G401 (cell line): ENCODE measurements at regions not wholly inside any gene's neighbourhood (a gene's known extent, or its start where the extent isn't known, plus 50 kb on each side); places are given as distances from the start of the nearest gene placed in this dataset.

Source experiments
- DNase-seq: peaks from one replicate; pipeline ENCODE4 v3.0.0-alpha.2; 2015; ENCODE audit warnings: low spot score
- in situ Hi-C: cut with HindIII; loops from 2 replicates; pipeline ENCODE4 v1.10.0; 2016; ENCODE audit warnings: low sequenced_read_pairs, mixed read lengths

GRCh38 chr2:116645155-116645554 is 1169.3 kb upstream of the DDX18 start:
- no peak for DNase-seq
- in situ Hi-C loops: no loop called here

DNA sequence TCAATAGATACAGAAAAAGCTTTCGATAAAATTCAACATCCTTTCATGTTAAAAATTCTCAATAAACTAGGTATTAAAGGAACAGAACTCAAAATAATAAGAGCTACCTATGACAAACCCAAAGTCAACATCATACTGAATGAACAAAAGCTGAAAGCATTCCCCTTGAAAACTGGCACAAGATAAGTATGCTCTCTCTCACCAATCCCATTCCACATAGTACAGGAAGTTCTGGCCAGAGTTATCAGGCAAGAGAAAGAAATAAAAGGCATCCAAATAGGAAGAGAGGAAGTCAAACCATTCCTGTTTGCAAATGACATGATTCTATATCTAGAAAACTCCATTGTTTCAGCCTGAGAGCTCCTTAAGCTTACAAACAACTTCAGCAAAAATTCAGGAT is 1145.8 kb upstream of the DDX18 start:
- in situ Hi-C loops: no loop called here
- DNase-seq: no peak

GRCh38 chr2:116669782-116670181 is 1144.7 kb upstream of the DDX18 start:
- in situ Hi-C loops: no loop called here

DNA sequence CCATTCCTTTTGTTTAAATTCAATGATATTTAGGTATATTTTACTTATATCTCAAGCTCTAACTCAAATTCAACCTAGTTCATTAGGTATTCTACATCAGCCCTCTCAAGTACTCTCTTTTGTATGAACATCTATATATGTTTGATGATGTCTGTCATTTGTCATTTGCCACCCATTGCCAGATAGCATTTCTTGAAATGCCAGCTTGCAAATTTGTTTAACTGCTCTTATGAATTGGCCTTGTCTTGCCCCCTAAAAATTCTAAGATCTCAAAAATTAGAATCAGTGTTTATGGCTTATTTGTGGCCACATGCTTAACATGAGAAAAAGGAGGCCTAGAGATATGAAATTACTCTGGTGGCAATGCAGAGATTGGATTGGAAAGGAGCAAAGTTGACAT is 1140.3 kb upstream of the DDX18 start:
- no peak for DNase-seq
- in situ Hi-C loops: no loop called here

More at GRCh38 chr2:116669782-116670181, 1144.7 kb upstream of the DDX18 start:
- DNase-seq: no peak

GRCh38 chr2:116676776-116677175 is 1137.7 kb upstream of the DDX18 start:
- in situ Hi-C loops: no loop called here

DNA sequence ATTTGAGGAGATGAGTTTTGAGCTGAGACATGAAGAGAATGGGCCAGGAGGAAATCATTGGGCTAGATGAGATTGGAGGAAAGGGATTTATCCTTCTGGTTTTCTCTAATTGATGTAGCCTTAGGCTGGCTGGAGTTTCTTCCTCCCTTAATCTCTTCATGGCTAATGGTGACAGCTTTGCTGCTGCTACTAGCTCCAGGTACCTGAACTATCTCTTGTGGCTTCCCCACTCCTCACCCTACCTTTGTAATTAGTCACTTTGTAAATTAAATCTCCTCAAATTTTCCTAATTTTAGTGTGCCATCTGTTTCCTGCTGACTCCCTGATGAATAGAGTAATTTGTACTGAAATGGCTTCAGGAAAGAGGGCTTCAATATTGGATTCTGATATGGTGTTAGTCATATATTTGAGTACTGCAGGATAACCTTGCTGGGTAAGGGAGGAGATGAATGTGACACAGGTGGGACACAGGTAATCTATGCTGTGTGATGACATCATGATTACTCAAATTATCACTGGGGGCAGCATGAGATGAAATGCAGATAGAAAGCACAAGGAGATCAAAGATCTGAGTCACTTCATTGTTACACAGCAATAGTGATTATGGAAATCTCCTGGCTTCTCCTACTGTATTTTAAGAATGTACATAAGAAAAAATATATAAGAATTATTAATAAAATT is 1134.1 kb upstream of the DDX18 start:
- in situ Hi-C loops: no loop called here

More at GRCh38 chr2:116676776-116677175, 1137.7 kb upstream of the DDX18 start:
- DNase-seq: no peak

DNA sequence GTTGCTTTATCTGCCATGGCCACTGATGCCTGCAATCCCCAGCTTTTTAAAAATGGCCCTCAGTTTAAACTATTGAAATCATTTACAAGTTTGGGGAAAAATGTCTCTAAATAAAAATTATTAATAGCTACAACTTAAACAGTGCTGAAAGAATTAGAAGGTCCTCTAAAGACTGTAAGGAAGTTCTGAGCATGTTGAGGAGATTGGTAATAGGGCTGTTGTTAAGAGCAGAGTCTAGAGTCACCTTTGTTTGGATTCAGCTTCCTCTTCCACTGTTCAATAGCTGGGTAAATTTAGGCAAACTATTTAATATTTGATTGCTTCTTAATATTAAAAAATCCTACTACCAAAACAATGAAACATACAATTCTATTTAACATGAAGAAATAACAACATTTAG is 1127.1 kb upstream of the DDX18 start:
- DNase-seq: no peak
- in situ Hi-C loops: no loop called here

More for the DNA sequence above, 1134.1 kb upstream of the DDX18 start:
- DNase-seq: no peak

- no peak for DNase-seq
- in situ Hi-C loops: no loop called here
Measured at GRCh38 chr2:116692988-116693387, 1121.5 kb upstream of the DDX18 start.

DNA sequence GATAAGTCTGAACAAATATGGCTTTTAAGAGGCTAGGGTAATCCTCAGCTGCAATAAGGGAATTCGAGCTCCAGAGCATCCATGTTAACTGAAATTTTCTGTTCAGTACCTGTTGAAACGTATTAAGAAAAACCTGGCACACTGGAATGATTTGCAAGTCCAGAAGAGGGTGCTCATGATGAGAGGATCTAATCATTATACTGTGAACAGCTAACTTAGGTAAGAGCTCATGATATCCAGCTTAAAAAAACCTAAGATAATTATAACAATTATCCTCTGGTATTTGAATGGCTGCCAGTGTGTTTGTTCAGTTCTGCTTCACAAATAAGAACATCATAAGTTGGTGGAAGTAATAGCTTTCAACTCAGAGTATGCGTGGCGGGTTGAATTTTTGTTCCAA is 1118.3 kb upstream of the DDX18 start:
- in situ Hi-C loops: no loop called here

GRCh38 chr2:116696903-116697302 is 1117.6 kb upstream of the DDX18 start:
- no peak for DNase-seq
- in situ Hi-C loops: no loop called here

More for the DNA sequence above, 1118.3 kb upstream of the DDX18 start:
- no peak for DNase-seq

DNA sequence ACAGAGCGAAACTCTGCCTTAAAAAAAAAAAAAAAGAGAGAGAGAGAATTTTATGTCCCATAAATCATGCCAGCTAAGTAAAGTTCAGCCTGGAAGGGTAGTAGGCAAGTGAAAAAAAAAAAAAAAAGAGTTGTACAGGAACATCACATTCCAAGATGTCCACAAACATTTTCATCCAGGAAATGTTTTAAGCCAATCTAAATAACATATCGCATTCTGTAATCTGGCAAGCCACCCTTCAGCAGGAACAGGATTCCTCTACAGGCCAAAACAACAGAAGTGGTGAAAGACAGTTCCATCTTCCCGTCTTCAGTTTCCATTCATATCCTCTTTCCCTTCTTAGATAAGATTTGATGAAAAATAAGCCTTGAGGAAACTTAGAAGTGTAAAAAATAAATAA is 1108.1 kb upstream of the DDX18 start:
- in situ Hi-C loops: no loop called here
- no peak for DNase-seq

- no peak for DNase-seq
- in situ Hi-C loops: no loop called here
Measured at GRCh38 chr2:116716038-116716437, 1098.5 kb upstream of the DDX18 start.

GRCh38 chr2:116716444-116716843 is 1098.0 kb upstream of the DDX18 start:
- DNase-seq: no peak
- in situ Hi-C loops: no loop called here

DNA sequence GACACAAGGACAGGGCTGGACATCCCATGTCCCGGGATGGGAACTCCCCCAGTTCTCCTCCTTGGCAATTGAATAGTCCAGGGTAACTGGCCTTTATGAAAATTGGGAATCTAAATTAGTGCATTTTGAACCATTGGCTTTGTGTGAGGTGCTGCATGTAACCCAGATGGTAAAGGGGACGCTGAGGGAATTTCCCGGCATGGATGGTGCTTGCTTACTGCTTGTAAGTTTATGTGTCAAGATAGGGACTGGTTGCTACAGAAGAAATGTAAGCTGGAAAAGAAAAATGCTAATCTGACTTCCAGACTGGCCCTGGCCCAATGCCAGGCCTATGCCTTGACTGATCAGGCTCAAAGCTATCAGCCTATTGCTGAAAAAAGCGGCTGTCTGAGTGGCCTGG is 1096.7 kb upstream of the DDX18 start:
- DNase-seq: no peak
- in situ Hi-C loops: no loop called here

DNA sequence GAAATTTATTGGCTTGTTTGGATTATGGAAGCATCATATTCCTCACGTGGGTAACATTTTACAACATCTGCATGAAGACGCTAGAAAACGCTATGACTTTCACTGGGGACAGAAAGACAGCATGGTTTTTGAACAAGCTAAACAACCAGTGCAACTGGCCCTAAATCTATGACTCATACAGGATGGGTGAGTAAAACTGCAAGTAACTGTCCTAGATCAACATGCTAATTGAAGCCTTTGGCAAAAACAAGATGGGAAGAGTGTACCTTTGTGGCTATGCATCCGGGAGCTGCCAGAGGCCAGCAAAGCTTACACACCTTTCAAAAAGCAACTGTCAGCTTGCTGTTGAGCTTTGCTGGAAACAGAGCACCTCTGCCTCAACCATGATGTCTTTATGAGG is 1096.0 kb upstream of the DDX18 start:
- in situ Hi-C loops: no loop called here
- DNase-seq: no peak

DNA sequence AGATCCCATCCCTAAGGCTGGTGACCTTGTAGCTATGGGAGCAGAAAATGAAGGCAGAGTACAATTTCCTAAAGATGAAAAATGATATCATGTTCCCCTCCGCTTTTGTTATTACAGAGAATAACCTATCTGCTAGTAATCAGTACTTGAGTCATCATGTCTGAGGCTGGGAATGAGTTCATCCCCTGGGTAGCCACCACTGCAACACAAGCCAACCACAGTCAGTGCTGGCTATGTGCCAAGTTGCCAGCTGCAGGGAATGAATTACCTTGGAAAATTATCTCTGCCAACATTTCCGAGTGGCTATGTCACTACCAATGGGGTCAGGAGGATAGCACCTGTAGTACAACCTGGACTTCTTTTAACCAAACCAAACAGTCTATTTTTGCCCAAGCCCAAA is 1094.7 kb upstream of the DDX18 start:
- no peak for DNase-seq
- in situ Hi-C loops: no loop called here

DNA sequence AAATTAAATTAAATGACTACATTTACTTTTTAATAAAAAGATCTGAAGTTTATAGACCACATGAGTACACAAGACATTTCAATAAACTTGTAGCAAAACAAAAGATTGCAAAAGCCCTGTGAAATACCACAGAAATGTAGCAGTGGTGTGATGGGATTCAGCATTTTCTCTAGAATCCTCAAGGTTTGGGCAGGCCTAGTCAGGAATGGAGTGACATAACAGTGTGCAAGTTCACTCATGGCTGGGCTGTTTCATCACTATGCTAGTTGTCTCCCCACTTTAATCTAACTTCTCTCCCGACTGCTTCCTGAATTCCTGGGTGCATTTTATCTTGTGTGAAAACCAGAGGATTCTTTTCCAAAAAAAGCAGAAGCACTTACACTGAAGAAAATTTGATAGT is 1089.9 kb upstream of the DDX18 start:
- DNase-seq: no peak
- in situ Hi-C loops: no loop called here

GRCh38 chr2:116732322-116732721 is 1082.2 kb upstream of the DDX18 start:
- in situ Hi-C loops: no loop called here
- no peak for DNase-seq

DNA sequence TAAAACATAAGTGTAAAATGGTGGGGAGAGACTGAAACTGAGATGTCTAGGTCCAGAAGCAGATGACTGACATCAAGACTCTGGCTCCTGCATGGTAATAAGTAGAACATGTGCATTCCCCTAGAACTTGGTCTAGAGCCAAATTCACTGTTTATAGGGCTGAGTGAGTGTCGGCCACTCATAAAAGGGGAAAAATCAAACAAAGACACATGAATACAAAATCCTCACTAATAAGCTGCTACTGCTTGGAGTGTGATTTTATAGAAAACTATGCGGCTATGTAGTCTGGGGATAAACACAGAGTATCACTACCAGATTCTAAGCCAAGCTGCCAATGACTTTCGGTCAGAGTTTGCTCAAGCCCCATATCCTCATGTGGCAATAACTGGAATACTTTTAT is 1080.8 kb upstream of the DDX18 start:
- in situ Hi-C loops: no loop called here

GRCh38 chr2:116737951-116738350 is 1076.5 kb upstream of the DDX18 start:
- no peak for DNase-seq

More for the DNA sequence above, 1080.8 kb upstream of the DDX18 start:
- DNase-seq: no peak

GRCh38 chr2:116747103-116747502 is 1067.4 kb upstream of the DDX18 start:
- DNase-seq: no peak
- in situ Hi-C loops: no loop called here

More at GRCh38 chr2:116737951-116738350, 1076.5 kb upstream of the DDX18 start:
- in situ Hi-C loops: no loop called here
